ENCODE measurements at regions not wholly inside any gene's neighbourhood (a gene's known extent, or its start where the extent isn't known, plus 50 kb on each side); places are given as distances from the start of the nearest gene placed in this dataset.

DNA sequence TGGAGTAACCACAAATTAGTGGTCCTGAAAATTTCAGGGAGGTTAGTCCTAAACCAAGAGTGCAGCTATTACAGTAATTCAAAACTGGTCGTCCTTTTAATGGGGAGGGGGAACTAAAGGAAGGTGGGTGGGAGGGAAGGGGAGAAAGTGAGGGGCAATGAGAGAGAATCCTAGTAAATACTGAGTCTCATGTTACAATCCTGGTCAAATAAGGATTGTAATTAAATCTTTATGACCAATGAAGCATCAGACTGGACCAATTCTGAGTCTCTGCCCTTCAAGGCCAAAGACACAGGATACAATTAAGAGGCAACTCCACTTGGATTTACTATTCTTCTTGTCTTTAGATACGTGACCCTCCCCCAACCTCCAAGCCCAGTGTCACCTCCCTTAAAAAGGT lies 262.9 kb downstream of the BCL11A start:
- H3K4me1 ChIP-seq (ENCODE audit: insufficient read depth, low read length), result no peaks in the 10 kb centered on the region
- H3K36me3 ChIP-seq (ENCODE audit: insufficient read depth, low read length), result no peaks in the 10 kb centered on the region
- Mint-ChIP-seq H3K4me1 (ENCODE audit: low read depth) (no peaks in the 10 kb centered on the region), H3K27ac (no peak overlapping the region), H3K9me3 (no peaks in the 10 kb centered on the region), H3K27me3 (peaks cover 4% of the 10 kb centered on the region), H3K4me3 (no peak overlapping the region), H3K36me3 (ENCODE audit: low read depth) (no peaks in the 10 kb centered on the region)
- ChIA-PET CTCF (no interaction called here), POLR2A (no interaction called here)
- peaks cover 0 to 11% of the 10 kb centered on the region in 2 experiments for H3K9me3 ChIP-seq (ENCODE audit: control insufficient read depth in 1 of 2, insufficient read depth in 1 of 2, low read length in 2 of 2)
- TF ChIP-seq, protein P1, sequence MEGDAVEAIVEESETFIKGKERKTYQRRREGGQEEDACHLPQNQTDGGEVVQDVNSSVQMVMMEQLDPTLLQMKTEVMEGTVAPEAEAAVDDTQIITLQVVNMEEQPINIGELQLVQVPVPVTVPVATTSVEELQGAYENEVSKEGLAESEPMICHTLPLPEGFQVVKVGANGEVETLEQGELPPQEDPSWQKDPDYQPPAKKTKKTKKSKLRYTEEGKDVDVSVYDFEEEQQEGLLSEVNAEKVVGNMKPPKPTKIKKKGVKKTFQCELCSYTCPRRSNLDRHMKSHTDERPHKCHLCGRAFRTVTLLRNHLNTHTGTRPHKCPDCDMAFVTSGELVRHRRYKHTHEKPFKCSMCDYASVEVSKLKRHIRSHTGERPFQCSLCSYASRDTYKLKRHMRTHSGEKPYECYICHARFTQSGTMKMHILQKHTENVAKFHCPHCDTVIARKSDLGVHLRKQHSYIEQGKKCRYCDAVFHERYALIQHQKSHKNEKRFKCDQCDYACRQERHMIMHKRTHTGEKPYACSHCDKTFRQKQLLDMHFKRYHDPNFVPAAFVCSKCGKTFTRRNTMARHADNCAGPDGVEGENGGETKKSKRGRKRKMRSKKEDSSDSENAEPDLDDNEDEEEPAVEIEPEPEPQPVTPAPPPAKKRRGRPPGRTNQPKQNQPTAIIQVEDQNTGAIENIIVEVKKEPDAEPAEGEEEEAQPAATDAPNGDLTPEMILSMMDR (IDR thresholded peaks at IDR 0.05), result no peak
- intact Hi-C loops (cut with DNase I, micrococcal nuclease), result no loop called here
- no peak overlapping the region for H3K27ac ChIP-seq (ENCODE audit: low read depth in 1 of 2, low read length in 2 of 2)
- no peaks in the 10 kb centered on the region for H3K27me3 ChIP-seq (ENCODE audit: control insufficient read depth in 1 of 2, insufficient read depth in 2 of 2, low read length in 2 of 2)
- H3K4me3 ChIP-seq (ENCODE audit: low read length), result no peak overlapping the region
- ATAC-seq (ENCODE audit: poor library complexity) (no peak), DNase-seq (no peak)

DNA sequence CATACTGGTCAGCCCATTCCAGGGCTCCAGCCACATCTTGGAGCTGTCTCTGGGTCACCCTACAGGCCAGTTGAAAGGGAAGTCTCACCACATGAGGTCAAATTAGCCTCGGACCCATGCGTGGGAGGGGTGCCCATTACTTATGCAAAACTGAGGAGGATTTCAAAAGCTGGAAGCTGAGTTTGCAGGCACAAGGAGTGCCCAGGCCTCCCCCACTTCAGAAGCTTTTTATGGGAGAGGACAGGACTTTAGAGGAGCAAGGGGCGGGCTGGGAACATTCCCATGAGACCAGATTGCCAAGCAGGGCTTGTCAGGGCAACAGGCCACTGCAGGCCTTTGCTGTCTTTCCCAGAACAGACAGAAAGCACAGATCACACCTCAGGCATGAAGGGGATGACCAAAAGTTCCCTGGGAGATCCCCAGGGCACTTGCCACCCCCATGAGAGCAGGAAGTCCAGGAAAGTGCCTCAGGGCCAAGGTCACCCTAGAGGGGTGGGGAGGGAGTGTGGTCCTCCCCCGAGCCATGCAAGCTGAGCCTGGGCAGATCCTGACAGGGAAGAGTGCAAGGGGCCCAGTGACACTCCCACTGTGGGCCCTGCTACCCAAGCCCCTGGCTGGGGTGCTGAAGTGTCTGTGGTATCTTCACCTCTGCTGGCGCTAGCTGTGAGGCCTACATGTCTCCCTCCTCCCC lies 267.7 kb downstream of the BCL11A start:
- POLR2A ChIA-PET, result no interaction called here
- no peaks in the 10 kb centered on the region for H3K9me3 Mint-ChIP-seq

DNA sequence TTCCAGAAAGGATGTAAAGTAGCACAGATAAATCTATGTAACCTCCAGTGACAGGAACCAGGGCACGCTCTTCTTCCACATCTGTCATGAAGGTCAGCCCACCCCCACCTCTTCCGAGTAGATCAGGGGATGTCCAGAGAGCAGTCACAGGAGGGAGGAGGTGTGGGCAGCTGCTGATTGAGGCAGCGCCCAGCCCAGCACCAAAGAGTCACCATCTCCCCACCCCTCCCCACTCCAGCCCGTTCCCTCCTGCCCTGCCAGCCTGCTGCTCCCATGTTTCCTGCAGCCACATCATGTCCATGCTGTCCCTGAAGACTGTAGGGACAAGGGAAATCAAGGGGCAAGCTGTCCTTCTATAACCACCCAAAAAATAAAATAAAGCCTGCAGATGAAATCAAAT lies 269.8 kb downstream of the BCL11A start:
- no peak overlapping the region for H3K27ac Mint-ChIP-seq
- Histone ChIP-seq H3K9me3 (ENCODE audit: control insufficient read depth in 1 of 2, insufficient read depth in 1 of 2, low read length in 2 of 2) (peaks cover 0 to 8% of the 10 kb centered on the region in 2 experiments), H3K4me3 (ENCODE audit: low read length) (no peak overlapping the region), H3K27ac (ENCODE audit: low read depth in 1 of 2, low read length in 2 of 2) (no peak overlapping the region), H3K36me3 (ENCODE audit: insufficient read depth, low read length) (no peaks in the 10 kb centered on the region), H3K4me1 (ENCODE audit: insufficient read depth, low read length) (no peaks in the 10 kb centered on the region), H3K27me3 (ENCODE audit: control insufficient read depth in 1 of 2, insufficient read depth in 2 of 2, low read length in 2 of 2) (no peaks in the 10 kb centered on the region)
- ATAC-seq (ENCODE audit: poor library complexity) (no peak), DNase-seq (no peak)
- CTCF ChIA-PET, result no interaction called here
- no peaks in the 10 kb centered on the region for H3K36me3 Mint-ChIP-seq (ENCODE audit: low read depth)
- H3K4me1 Mint-ChIP-seq (ENCODE audit: low read depth), result no peaks in the 10 kb centered on the region
- TF ChIP-seq, protein P1 (IDR thresholded peaks at IDR 0.05), result no peak
- no peaks in the 10 kb centered on the region for H3K27me3 Mint-ChIP-seq
- H3K4me3 Mint-ChIP-seq, result no peak overlapping the region
- POLR2A ChIA-PET, result no interaction called here
- H3K9me3 Mint-ChIP-seq, result no peaks in the 10 kb centered on the region
- intact Hi-C loops (cut with DNase I, micrococcal nuclease), result no loop called here

More for the DNA sequence above, 267.7 kb downstream of the BCL11A start:
- no peak for ATAC-seq (ENCODE audit: poor library complexity)
- H3K4me1 Mint-ChIP-seq (ENCODE audit: low read depth), result no peaks in the 10 kb centered on the region
- intact Hi-C loops (cut with DNase I, micrococcal nuclease), result no loop called here
- no peaks in the 10 kb centered on the region for H3K27me3 Mint-ChIP-seq
- CTCF ChIA-PET, result no interaction called here
- TF ChIP-seq, protein P1 (IDR thresholded peaks at IDR 0.05), result no peak
- Histone ChIP-seq H3K27me3 (ENCODE audit: control insufficient read depth in 1 of 2, insufficient read depth in 2 of 2, low read length in 2 of 2) (no peaks in the 10 kb centered on the region), H3K4me1 (ENCODE audit: insufficient read depth, low read length) (no peaks in the 10 kb centered on the region), H3K36me3 (ENCODE audit: insufficient read depth, low read length) (no peaks in the 10 kb centered on the region), H3K27ac (ENCODE audit: low read depth in 1 of 2, low read length in 2 of 2) (no peak overlapping the region), H3K9me3 (ENCODE audit: control insufficient read depth in 1 of 2, insufficient read depth in 1 of 2, low read length in 2 of 2) (peaks cover 0 to 8% of the 10 kb centered on the region in 2 experiments), H3K4me3 (ENCODE audit: low read length) (no peak overlapping the region)
- H3K36me3 Mint-ChIP-seq (ENCODE audit: low read depth), result no peaks in the 10 kb centered on the region
- no peak overlapping the region for H3K4me3 Mint-ChIP-seq
- DNase-seq, result no peak
- no peak overlapping the region for H3K27ac Mint-ChIP-seq

All from CD4-positive, alpha-beta T cell (primary cell).